Activated CD4-positive, alpha-beta T cell treated with anti-CD3 and anti-CD28 coated beads for 48 hours (primary cell): ENCODE measurements at regions not wholly inside any gene's neighbourhood (a gene's known extent, or its start where the extent isn't known, plus 50 kb on each side); places are given as distances from the start of the nearest gene placed in this dataset.
"Not testable (repeated sequence)": the region's sequence is repeated elsewhere in the genome, so short reads cannot be mapped to it uniquely, and the experiment has no call there.

ENCODE experiments used
- DNase-seq: peaks from one replicate; pipeline ENCODE4 v3.0.0-alpha.2; 2020

- no peak for DNase-seq
These were observed 862.7 kb downstream of the NCAM2 start for GRCh38 chr21:21860888-21861287.

GRCh38 chr21:21864321-21864840 lies 866.2 kb downstream of the NCAM2 start:
- DNase-seq: no peak

- DNase-seq: no peak
These were observed 899.2 kb downstream of the NCAM2 start for GRCh38 chr21:21897275-21897883.

GRCh38 chr21:21898801-21899200 lies 900.6 kb downstream of the NCAM2 start:
- no peak for DNase-seq

- DNase-seq: not testable (repeated sequence)
These were observed 904.2 kb downstream of the NCAM2 start for GRCh38 chr21:21902416-21902815.

- DNase-seq: no peak
These were observed 909.1 kb downstream of the NCAM2 start for GRCh38 chr21:21907271-21907670.

- DNase-seq: no peak
These were observed 917.6 kb downstream of the NCAM2 start for GRCh38 chr21:21915816-21916215.

GRCh38 chr21:21921410-21922232 lies 923.4 kb downstream of the NCAM2 start:
- no peak for DNase-seq

GRCh38 chr21:21929226-21929625 lies 931.0 kb downstream of the NCAM2 start:
- DNase-seq: no peak

GRCh38 chr21:21929789-21930188 lies 931.6 kb downstream of the NCAM2 start:
- no peak for DNase-seq

GRCh38 chr21:21952566-21952965 lies 954.4 kb downstream of the NCAM2 start:
- no peak for DNase-seq

- no peak for DNase-seq
These were observed 957.0 kb downstream of the NCAM2 start for GRCh38 chr21:21955204-21955603.

- DNase-seq: no peak
These were observed 959.3 kb downstream of the NCAM2 start for GRCh38 chr21:21957490-21957889.

- no peak for DNase-seq
These were observed 965.7 kb downstream of the NCAM2 start for GRCh38 chr21:21963911-21964310.

- DNase-seq: no peak
These were observed 970.6 kb downstream of the NCAM2 start for GRCh38 chr21:21968810-21969209.

GRCh38 chr21:21969211-21969610 lies 971.0 kb downstream of the NCAM2 start:
- no peak for DNase-seq

- DNase-seq: no peak
These were observed 973.2 kb downstream of the NCAM2 start for GRCh38 chr21:21971384-21971783.

GRCh38 chr21:21973806-21974205 lies 975.6 kb downstream of the NCAM2 start:
- no peak for DNase-seq

- no peak for DNase-seq
These were observed 998.7 kb downstream of the NCAM2 start for GRCh38 chr21:21996891-21997290.

- no peak for DNase-seq
These were observed 999.5 kb downstream of the NCAM2 start for GRCh38 chr21:21997390-21998333.

GRCh38 chr21:22019766-22020165 lies 1021.6 kb downstream of the NCAM2 start:
- DNase-seq: no peak

- no peak for DNase-seq
These were observed 1022.0 kb downstream of the NCAM2 start for GRCh38 chr21:22020221-22020620.

GRCh38 chr21:22023896-22024295 lies 1025.7 kb downstream of the NCAM2 start:
- DNase-seq: not testable (repeated sequence)
